GM06990 (cell line): ENCODE measurements at regions not wholly inside any gene's neighbourhood (a gene's known extent, or its start where the extent isn't known, plus 50 kb on each side); places are given as distances from the start of the nearest gene placed in this dataset.

ENCODE experiments used
- DNase-seq: peaks from one replicate; pipeline ENCODE4 v3.0.0-alpha.2; 2011; ENCODE audit not compliant: insufficient read length; ENCODE audit errors: extremely low read depth
- H3K27me3 ChIP-seq: replicated peaks from 2 replicates; pipeline ENCODE4 v1.6.0; 2011; ENCODE audit warnings: low read length; ENCODE audit not compliant: control insufficient read depth, insufficient read depth
- H3K36me3 ChIP-seq: 2 replicates; pipeline ENCODE4 v1.5.1; 2011; ENCODE audit warnings: low read length; ENCODE audit not compliant: control insufficient read depth, insufficient read depth
- H3K4me3 ChIP-seq: replicated peaks from 2 replicates; pipeline ENCODE4 v1.5.1; 2011; ENCODE audit warnings: low read depth, mild to moderate bottlenecking, control low read depth, low read length
- CTCF ChIP-seq: IDR thresholded peaks from 2 replicates; pipeline ENCODE4 v1.5.1; 2011; ENCODE audit warnings: low read length, control low read depth, mild to moderate bottlenecking, inconsistent platforms; ENCODE audit not compliant: insufficient read depth, poor library complexity, severe bottlenecking

- TF ChIP-seq CTCF: no peak
- no peak for DNase-seq
Observed at GRCh38 chr16:54453871-54454270, 167.3 kb upstream of the IRX3 start.

GRCh38 chr16:54447576-54448440 lies 161.2 kb upstream of the IRX3 start:
- no peak for DNase-seq
- Histone ChIP-seq H3K27me3 (no peaks in the 10 kb centered on the region; the same call in 1 of the 2 replicates), H3K4me3 (no peak overlapping the region), H3K36me3 (no peaks in the 10 kb centered on the region)
- TF ChIP-seq CTCF: no peak

More at GRCh38 chr16:54453871-54454270, 167.3 kb upstream of the IRX3 start:
- H3K4me3 ChIP-seq: no peak overlapping the region
- H3K36me3 ChIP-seq: no peaks in the 10 kb centered on the region
- no peaks in the 10 kb centered on the region; the same call in 1 of the 2 replicates for H3K27me3 ChIP-seq

- Histone ChIP-seq H3K4me3 (no peak overlapping the region), H3K36me3 (no peaks in the 10 kb centered on the region), H3K27me3 (no peaks in the 10 kb centered on the region; the same call in 1 of the 2 replicates)
- DNase-seq: no peak
- no peak for TF ChIP-seq CTCF
Observed at GRCh38 chr16:54446639-54447038, 160.1 kb upstream of the IRX3 start.

- Histone ChIP-seq H3K36me3 (no peaks in the 10 kb centered on the region), H3K4me3 (no peak overlapping the region), H3K27me3 (no peaks in the 10 kb centered on the region)
- no peak for DNase-seq
- no peak for TF ChIP-seq CTCF
Observed at GRCh38 chr16:54444851-54445458, 158.4 kb upstream of the IRX3 start.

- no peak for DNase-seq
- TF ChIP-seq CTCF: no peak
- no peak overlapping the region for H3K4me3 ChIP-seq
- H3K36me3 ChIP-seq: no peaks in the 10 kb centered on the region
- H3K27me3 ChIP-seq: no peaks in the 10 kb centered on the region
Observed at GRCh38 chr16:54443839-54444238, 157.3 kb upstream of the IRX3 start.
